KBM-7 (cell line): ENCODE measurements at regions not wholly inside any gene's neighbourhood (a gene's known extent, or its start where the extent isn't known, plus 50 kb on each side); places are given as distances from the start of the nearest gene placed in this dataset.
"Not testable (repeated sequence)": the region's sequence is repeated elsewhere in the genome, so short reads cannot be mapped to it uniquely, and the experiment has no call there.

Source experiments
- DNase-seq: peaks from one replicate; pipeline ENCODE4 v3.0.0-alpha.2; 2015
- in situ Hi-C: fragments of 300-500 bp; cut with MboI; formaldehyde crosslinking; loops from 2 replicates; pipeline ENCODE4 v1.14.3; 2020; ENCODE audit warnings: low sequenced_read_pairs, low pct_unique_long_range_greater_than_20kb, mixed read lengths

- DNase-seq, in situ Hi-C loops: not testable (repeated sequence)
Observed at GRCh38 chr1:234790333-234790732, 180.4 kb upstream of the IRF2BP2 start.

GRCh38 chr1:234787011-234787584 is 177.1 kb upstream of the IRF2BP2 start:
- in situ Hi-C loops, DNase-seq: not testable (repeated sequence)

- in situ Hi-C loops, result not testable (repeated sequence)
Observed at GRCh38 chr1:234785922-234786321, 175.9 kb upstream of the IRF2BP2 start.

DNA sequence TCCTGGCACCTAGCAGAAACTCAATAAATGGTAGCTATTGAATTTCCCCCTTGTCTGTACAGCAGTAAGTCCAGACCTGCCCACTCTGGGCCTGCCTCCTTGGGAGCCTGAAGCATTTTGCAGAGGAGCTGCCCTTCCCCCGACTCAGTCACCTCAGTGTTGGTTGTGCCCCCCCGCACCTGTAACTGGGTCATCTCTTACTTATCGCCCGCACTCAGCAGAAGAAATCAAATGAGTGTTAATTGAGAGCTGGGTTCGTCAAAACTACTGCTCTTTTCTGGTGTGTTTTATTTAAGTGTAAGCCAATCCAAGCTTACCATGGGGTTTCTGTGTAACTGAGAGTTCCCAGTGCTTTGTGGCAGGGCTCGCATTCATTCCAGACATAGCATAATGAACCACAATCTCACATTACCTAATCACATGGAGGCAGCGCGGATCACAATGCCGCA is 175.5 kb upstream of the IRF2BP2 start:
- DNase-seq, in situ Hi-C loops: not testable (repeated sequence)

More at GRCh38 chr1:234785922-234786321, 175.9 kb upstream of the IRF2BP2 start:
- not testable (repeated sequence) for DNase-seq

GRCh38 chr1:234784108-234784507 is 174.1 kb upstream of the IRF2BP2 start:
- in situ Hi-C loops, result not testable (repeated sequence)

DNA sequence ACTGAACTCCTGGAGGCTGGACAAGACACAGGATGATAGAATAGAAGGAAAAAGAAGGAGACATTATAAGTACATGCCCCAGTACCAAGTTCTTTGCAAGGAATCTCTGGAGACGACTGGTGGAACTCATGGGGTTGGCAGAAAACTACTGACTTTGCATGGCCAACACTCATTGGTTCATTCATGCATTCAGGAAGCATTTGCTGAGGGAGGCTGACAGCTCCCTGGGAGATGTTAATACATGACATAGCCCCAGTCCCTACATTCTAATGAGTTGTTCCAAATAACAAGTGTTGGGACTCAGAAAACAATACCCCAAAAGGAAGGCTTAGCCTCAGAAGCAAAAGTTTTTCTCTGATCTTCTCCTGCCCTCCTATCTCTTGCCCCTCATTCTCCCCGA is 172.8 kb upstream of the IRF2BP2 start:
- DNase-seq, result no peak
- in situ Hi-C loops, result no loop called here

More at GRCh38 chr1:234784108-234784507, 174.1 kb upstream of the IRF2BP2 start:
- DNase-seq, result not testable (repeated sequence)

- DNase-seq, result no peak
- in situ Hi-C loops, result no loop called here
Observed at GRCh38 chr1:234782105-234782751, 172.2 kb upstream of the IRF2BP2 start.

- no peak for DNase-seq
- in situ Hi-C loops, result no loop called here
Observed at GRCh38 chr1:234781241-234782065, 171.5 kb upstream of the IRF2BP2 start.

DNA sequence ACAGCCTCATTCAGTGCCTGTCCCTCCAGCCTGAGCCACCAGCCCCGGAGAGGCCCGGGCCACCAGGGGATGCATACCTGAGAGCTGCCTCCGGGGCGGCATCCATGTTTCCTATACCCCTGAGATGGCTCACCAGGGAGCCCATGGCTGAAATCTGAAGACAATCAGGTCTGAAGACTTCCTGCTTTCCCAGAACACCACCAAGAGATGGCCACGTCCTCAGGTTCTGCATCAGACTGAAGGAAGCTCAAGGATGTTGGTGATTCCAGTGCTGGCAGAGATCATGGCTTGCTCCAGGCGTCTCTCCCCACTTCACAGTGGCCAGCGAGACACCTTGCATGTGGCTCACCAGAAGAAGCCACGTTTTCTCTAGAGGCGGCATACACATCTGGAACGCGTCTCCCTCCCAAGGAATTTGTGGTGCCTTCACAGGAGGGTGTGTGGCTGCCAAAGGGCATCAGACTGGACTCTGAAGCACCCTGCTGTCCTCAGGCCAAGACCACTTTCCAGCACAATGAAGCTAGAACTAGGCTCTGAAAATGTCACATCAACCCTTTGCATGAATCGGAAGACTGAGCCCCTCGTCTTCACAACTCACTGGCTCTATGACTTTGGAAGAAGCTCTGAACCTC is 170.7 kb upstream of the IRF2BP2 start:
- in situ Hi-C loops, result no loop called here
- DNase-seq, result no peak

DNA sequence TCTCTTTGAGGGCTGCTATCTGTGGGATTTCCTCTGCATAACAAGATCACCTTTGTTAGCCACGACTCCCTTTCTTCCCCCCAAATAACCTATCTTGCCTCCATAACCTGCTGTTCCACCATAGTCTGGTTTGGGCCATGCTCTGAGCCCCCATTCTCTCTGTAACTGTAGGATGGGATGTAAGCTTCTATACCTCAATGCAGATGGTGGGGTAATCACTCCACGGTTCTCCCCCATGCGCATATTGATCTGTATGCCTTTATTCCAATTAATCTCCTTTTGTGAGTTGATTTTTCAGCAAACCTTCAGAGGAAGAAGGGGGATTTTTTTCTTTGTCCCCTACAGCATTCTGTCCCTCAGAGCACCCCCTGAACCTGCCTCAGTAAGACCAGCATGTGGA is 170.1 kb upstream of the IRF2BP2 start:
- in situ Hi-C loops, result no loop called here
- no peak for DNase-seq

- DNase-seq, in situ Hi-C loops: not testable (repeated sequence)
Observed at GRCh38 chr1:234779600-234779999, 169.6 kb upstream of the IRF2BP2 start.

DNA sequence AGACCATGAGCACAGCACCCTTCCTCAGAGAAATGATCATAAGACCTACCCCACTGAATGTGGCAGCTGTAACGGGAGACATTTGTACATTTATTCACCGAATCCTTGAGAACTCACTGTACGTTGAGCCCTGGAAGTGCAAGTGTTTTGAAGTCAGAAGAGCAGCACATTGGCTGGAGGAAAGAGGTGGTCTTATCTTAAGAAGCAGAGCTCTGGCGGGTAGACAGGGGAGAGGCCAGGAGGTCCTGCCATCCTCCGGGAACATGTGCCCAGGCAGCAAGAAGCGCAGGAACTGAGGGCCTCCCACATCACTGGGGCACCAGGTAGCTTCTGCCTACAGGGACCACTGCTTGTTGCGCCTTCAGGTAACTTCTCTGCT is 169.2 kb upstream of the IRF2BP2 start:
- in situ Hi-C loops, result no loop called here
- DNase-seq, result no peak

DNA sequence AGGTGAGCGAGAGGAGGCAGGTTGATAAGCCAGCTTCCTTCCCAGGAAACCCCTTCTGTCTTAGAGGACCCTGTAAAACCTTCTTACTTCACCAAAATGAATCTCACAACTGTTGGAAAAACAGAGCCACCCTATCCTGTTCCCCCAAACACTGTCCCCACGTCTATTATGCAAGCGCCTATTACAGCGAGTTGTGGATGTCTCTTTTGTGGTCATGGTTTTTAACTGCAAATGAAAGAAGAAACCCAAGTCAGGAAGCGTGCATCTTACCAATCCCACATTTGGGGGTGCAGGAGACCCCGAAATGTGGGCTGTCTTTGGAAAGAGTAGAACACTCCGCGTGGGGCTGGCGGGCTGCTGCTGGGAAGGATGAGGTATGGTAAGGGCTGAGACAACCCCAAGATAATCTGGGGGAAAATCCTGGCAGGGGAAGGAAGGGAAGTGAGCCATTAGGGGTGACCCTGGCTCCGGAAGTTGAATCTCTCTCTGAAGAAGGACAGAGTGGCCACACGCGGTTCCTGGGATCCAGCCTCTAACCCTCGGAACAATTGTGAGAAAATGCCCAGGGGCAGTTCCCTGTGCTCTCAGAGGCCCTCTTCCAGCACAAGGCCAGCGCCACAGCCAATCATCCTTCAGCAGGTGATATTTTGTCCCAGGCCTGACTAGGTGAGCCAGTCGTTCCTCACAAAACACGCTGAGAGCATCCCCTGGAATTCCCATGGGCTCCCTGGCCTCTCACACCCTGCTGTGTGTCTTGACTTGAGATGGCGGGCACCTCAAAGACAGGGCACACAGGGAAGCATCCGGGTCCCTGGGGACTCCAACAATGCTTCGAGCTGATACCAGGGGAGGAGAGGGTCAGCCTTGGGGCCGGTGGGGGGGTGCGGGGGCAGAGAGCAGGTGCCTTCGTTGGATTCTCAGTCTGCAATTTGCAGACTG is 168.5 kb upstream of the IRF2BP2 start:
- in situ Hi-C loops, result no loop called here
- DNase-seq, result peak; percentile 73

GRCh38 chr1:234777856-234778220 is 167.9 kb upstream of the IRF2BP2 start:
- in situ Hi-C loops, result no loop called here
- DNase-seq, result no peak

DNA sequence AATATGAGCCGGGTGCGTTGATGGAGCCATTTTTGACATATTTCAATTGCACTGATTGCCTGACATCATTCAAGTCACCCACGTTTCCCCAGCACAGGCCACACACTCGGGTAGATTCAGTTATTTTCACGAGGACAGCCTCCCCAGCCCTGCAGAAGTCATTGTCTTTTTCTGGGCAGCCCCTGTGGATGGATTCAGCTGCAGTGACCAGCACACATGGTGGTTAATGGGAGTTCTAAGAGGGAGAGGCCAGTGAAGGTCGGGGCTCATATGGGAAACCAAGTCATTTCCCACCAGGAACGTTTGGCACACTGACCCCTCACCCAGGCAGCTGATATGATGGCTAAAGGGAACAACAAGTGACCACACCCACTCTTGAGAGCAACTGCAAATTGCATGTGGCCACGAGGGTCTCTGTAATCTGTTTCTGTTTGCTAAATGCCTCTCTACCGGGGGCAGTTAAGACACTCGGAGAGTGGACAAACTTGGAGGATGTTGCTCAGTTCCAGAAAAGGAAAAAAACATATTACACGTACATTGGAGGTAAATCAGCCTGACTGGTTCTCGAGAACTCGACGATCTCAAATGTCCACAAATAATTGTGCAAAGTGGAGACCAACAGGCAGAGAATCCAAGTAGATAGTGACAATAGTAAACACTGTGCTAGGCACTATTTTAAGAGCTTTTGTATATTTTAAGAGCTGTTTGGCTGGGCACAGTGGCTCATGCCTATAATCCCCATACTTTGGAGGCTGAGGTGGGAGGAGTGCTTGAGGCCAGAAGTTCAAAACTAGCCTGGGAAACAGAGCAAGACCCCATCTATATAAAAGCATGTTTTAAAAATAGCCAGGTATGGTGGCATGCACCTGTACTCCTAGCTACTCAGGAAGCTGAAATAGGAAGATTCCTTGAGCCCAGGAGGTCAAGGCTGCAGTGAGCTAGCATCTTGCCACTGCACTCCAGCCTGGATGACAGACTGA is 167.2 kb upstream of the IRF2BP2 start:
- DNase-seq, result no peak
- in situ Hi-C loops, result no loop called here

DNA sequence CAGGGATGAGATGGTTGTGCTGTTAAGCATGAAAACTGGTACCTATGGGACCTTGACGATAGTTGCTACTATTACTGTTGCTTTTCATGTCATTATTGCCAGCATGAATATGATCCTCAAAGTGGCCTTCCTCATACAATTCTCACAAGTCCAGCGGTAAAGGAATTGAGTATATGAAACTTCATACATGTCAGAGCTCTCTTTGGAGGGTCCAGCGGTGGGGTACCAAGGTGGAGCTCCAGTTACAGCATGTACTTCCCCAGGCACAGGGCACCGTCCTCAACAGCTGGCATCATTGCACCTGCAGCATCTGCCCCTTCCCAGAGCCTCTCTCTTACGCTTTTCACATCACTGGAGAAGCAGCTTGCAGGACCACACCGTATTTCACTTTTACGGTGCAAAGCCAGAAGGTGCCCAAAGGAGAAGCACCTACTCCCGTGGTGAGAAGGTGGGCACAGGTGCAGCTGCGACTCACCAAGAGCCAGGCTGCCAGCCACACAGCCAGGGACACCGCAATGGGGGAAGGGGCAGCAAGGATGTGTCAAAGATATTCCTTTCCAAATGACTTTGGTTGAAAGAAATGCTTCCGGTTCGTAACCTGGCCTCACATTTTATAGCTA is 166.4 kb upstream of the IRF2BP2 start:
- in situ Hi-C loops, result no loop called here
- DNase-seq, result no peak
